ENCODE measurements at regions not wholly inside any gene's neighbourhood (a gene's known extent, or its start where the extent isn't known, plus 50 kb on each side); places are given as distances from the start of the nearest gene placed in this dataset.

DNA sequence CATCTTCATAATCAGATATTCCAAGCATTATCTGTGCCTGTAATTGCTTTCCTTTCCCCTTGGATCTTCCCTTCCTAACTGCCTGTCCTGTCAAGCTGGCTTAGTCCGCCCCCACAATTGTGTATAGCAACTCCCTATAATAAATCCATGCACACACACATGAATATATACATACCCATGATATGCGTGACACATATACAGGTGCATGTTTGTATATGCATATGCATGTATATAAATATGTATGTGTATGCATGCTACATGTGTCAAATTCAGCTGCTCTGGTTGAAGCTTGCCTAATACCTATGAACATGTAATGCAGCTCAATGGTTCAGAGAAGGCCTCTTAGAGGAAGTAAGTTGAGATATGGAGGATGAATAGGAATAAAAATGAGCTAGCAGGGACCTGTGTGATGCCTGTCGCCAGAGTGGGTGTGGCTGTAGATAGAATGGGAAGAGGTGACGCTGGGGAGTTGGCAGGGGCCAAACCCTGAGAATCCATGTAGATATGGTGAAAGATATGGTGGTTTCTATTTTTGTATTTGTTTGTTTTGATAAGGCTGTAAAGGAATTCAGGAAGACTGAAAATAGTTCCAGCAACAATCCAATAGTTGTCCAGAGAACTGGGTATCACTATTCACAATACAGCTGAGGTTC lies 595.0 kb upstream of the BOD1L1 start:
- Mint-ChIP-seq H3K36me3 (ENCODE audit: low read depth) (no peaks in the 10 kb centered on the region), H3K4me1 (no peaks in the 10 kb centered on the region), H3K4me3 (no peak overlapping the region), H3K27me3 (no peaks in the 10 kb centered on the region), H3K27ac (no peak overlapping the region), H3K9me3 (peaks cover 3% of the 10 kb centered on the region)
- no peak for ATAC-seq (replicated peaks)

DNA sequence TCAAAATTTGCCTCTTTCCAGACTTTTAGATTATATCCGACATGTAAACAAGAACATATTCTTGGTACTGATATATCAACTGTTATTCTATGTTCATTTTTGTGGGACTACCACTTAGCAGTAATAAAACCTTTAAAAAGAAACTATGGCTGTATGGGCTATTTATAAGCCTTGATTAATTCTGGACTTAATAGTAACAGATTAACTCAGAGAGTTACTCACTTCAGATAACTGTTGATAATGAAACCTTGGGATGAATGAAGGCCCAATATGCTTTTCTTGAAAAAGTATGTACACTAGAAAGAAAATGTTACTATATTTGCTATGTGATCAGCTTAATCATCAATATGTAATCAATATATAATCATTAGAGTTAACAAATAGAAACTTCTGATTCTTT lies 595.9 kb upstream of the BOD1L1 start:
- H3K27me3 Mint-ChIP-seq: no peaks in the 10 kb centered on the region
- no peaks in the 10 kb centered on the region for H3K36me3 Mint-ChIP-seq (ENCODE audit: low read depth)
- H3K9me3 Mint-ChIP-seq: peaks cover 3% of the 10 kb centered on the region
- H3K4me3 Mint-ChIP-seq: no peak overlapping the region
- no peak for ATAC-seq (replicated peaks)
- no peaks in the 10 kb centered on the region for H3K4me1 Mint-ChIP-seq
- H3K27ac Mint-ChIP-seq: no peak overlapping the region

DNA sequence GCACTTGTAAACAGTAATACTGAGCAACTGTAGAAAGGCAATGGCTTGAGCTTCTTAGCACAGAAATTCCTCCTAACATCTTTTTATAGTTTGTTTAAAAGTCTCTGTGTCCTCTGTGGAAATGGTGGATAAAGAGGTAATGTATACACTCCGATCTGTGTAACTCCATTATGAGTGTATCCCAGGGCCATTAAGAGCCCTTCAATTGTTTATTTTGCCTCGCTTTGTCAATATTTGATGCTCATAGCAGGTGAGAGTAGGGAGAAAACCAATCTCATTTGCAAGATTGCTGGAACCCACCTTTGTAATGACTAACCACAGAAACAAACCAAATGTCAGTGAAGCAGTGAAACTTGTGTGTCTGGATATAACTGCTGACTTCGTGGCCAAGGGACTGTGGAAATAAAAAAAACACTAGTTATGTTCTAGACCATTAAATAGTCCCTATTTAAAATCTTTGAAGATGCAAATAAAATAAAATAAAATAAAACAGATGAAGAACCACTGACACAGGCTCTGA lies 598.2 kb upstream of the BOD1L1 start:
- Mint-ChIP-seq H3K36me3 (ENCODE audit: low read depth) (no peaks in the 10 kb centered on the region), H3K27me3 (no peaks in the 10 kb centered on the region), H3K27ac (no peak overlapping the region)

DNA sequence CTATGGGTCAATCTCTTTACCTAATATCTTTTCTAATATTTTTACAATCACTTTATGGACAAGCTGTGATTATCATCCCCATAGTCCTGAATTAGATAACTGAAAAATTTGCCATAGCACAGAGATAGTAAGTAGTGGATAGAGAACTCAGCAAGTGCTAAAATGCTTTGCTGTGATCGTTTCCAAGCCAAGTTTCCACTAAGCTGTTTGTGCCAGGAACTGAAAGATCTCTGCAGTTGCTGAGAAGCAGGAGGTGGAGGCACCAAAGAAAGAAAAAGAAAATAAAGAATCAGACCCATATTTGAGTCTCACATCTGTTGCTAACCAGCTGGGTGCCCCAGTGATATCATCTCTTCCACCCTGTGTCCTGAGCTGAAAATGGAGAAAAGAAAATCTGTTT lies 605.6 kb upstream of the BOD1L1 start:
- ATAC-seq (replicated peaks): no peak
- no peaks in the 10 kb centered on the region for H3K27me3 Mint-ChIP-seq
- no peaks in the 10 kb centered on the region for H3K36me3 Mint-ChIP-seq (ENCODE audit: low read depth)
- H3K27ac Mint-ChIP-seq: no peak overlapping the region
- H3K4me3 Mint-ChIP-seq: no peak overlapping the region
- H3K9me3 Mint-ChIP-seq: no peaks in the 10 kb centered on the region
- H3K4me1 Mint-ChIP-seq: no peaks in the 10 kb centered on the region

More for the DNA sequence above, 598.2 kb upstream of the BOD1L1 start:
- Mint-ChIP-seq H3K4me3 (no peak overlapping the region), H3K9me3 (peaks cover 3% of the 10 kb centered on the region), H3K4me1 (no peaks in the 10 kb centered on the region)
- no peak for ATAC-seq (replicated peaks)

DNA sequence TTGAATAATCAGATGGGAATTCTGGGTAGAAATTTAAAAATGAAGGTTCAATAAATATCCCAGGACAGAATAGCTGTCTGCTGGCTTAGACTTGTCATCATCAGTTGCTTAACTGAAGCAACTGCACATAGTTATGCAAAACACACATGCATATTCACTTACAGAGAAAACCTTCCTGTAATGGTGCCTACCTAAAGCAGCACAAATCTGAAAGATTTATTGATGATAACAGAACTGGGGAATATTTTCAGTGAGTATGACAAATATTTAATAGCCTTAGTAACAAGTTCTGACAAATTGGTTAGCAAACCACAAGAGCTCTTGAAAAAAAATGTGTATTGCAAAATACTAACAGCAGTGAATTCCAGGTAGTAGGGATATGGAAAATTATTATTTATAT lies 606.8 kb upstream of the BOD1L1 start:
- H3K27ac Mint-ChIP-seq: no peak overlapping the region
- no peaks in the 10 kb centered on the region for H3K4me1 Mint-ChIP-seq
- no peak overlapping the region for H3K4me3 Mint-ChIP-seq
- no peak for ATAC-seq (replicated peaks)
- H3K9me3 Mint-ChIP-seq: no peaks in the 10 kb centered on the region
- no peaks in the 10 kb centered on the region for H3K36me3 Mint-ChIP-seq (ENCODE audit: low read depth)
- no peaks in the 10 kb centered on the region for H3K27me3 Mint-ChIP-seq

DNA sequence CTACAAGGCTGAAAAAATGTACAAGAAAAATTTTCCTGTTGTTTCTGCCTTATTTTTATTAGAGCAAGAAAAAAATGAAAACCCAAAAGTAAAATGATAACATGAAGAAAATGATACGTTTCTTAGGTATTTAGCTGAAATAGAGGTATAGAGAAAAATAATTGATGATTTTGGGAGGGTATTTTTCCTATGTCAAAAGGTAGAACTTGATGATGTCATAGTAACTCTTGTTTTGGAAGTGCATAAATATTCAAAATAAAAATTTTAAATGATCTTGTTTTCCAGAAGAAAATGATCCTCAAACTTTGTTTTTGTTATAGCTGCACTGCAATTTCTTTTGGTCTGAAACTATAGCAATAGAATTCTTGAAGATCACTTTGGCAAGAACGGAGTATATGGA lies 608.8 kb upstream of the BOD1L1 start:
- ATAC-seq (replicated peaks): no peak
- no peak overlapping the region for H3K27ac Mint-ChIP-seq
- H3K36me3 Mint-ChIP-seq (ENCODE audit: low read depth): no peaks in the 10 kb centered on the region
- no peaks in the 10 kb centered on the region for H3K4me1 Mint-ChIP-seq
- no peaks in the 10 kb centered on the region for H3K9me3 Mint-ChIP-seq
- no peak overlapping the region for H3K4me3 Mint-ChIP-seq
- H3K27me3 Mint-ChIP-seq: no peaks in the 10 kb centered on the region

DNA sequence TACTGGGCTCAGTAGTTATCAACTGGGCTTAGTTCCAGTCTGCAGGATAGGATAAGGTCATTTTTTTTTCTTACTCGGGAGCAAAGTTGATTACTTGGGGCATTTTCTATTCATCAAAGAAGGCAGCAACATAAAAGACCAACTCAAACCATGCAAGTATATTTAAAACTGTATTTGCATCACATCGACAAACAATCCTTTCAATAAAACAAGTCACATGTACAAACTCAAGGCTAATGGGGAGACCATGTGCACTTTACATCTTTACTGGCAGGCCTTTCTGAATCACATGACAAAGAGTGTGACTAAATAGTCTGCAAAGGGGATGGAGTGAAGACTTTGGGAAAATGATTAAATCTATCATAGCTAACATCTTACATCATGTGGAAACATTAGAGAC lies 610.4 kb upstream of the BOD1L1 start:
- Mint-ChIP-seq H3K4me3 (no peak overlapping the region), H3K9me3 (no peaks in the 10 kb centered on the region), H3K27ac (no peak overlapping the region), H3K27me3 (no peaks in the 10 kb centered on the region), H3K4me1 (no peaks in the 10 kb centered on the region), H3K36me3 (ENCODE audit: low read depth) (no peaks in the 10 kb centered on the region)
- ATAC-seq (replicated peaks): no peak

DNA sequence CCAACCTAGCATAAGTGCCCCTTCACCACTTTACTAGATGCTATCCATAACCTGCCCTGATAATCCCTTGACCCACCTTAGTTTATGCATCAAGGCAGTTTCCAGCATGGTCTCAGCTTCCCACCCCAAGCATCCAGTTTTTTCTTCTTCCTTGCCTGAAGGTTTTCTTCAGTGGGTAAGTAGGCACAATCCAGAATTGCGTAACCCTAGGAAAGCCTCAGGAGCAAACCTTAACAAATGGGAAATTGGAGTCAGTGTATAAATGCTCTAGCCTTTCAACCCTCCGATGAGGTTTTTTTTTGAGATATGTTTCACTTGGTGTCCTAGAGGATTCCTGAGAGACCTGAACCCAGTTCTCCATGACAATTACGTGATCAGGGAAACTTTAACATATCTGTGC lies 614.0 kb upstream of the BOD1L1 start:
- Mint-ChIP-seq H3K4me3 (no peak overlapping the region), H3K4me1 (no peaks in the 10 kb centered on the region), H3K27ac (no peak overlapping the region), H3K27me3 (no peaks in the 10 kb centered on the region), H3K9me3 (no peaks in the 10 kb centered on the region), H3K36me3 (ENCODE audit: low read depth) (no peaks in the 10 kb centered on the region)
- no peak for ATAC-seq (replicated peaks)

DNA sequence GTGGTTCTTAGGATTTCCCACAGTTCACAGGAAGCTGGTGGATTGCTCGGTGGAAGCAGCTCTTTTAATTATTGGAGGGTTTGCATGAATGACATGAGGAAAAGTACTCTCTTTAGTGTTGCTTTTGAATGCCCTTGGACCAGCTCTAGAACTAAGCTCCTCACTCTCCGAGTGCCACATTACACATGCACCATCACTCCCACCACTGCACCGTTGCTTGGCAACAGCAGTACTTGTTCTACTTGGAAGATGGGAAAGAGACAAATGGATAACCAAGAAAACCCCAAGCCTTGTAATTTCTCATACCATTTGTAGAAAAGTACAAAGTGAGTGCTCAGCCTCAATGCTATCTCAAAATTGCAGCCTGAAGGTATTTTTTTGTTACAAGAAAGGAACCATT lies 620.2 kb upstream of the BOD1L1 start:
- no peaks in the 10 kb centered on the region for H3K36me3 Mint-ChIP-seq (ENCODE audit: low read depth)

DNA sequence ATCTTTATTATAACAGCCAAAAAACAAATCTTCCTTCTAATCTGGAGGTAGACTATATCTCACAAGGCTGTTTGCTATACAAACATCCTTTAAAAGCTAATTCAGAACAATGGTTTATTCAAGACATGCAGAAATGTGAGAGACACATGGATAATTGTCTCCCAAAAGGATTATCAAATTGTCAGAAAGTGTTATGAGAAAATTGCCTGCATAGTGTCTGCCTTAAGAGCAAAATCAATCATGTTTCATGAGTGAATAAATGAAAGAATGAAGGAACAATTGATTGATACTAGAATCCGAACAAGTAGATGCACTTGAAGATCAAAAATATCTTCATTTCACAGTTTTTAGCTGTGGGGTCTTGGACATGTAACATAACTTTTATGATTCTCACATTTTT lies 621.7 kb upstream of the BOD1L1 start:
- no peak for ATAC-seq (replicated peaks)
- Mint-ChIP-seq H3K9me3 (peaks cover 5% of the 10 kb centered on the region), H3K4me3 (no peak overlapping the region), H3K27me3 (no peaks in the 10 kb centered on the region), H3K27ac (no peak overlapping the region), H3K4me1 (no peaks in the 10 kb centered on the region), H3K36me3 (ENCODE audit: low read depth) (no peaks in the 10 kb centered on the region)

More for the DNA sequence above, 620.2 kb upstream of the BOD1L1 start:
- no peak overlapping the region for H3K4me3 Mint-ChIP-seq
- no peaks in the 10 kb centered on the region for H3K4me1 Mint-ChIP-seq
- H3K27me3 Mint-ChIP-seq: no peaks in the 10 kb centered on the region
- ATAC-seq (replicated peaks): no peak
- peaks cover 2% of the 10 kb centered on the region for H3K9me3 Mint-ChIP-seq
- H3K27ac Mint-ChIP-seq: no peak overlapping the region

DNA sequence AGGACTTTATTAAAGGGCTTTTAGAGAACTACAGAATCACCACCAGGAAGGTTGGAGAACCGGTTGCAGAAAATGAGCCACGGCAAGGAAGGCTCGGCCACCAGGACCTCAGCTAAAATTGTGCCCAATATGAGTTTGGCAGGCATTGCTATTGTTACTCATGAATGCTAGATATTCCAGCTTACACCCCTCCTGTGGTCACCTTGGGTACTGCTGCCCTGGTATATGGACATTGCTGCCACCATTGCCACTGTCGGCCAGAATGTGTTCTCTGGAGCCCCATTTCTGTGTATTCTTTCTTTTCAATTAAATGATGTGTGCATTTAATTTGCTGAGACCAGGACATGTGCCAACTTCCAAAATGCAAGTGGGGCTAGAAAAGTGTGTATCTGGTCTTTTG lies 626.7 kb upstream of the BOD1L1 start:
- no peaks in the 10 kb centered on the region for H3K27me3 Mint-ChIP-seq
- H3K27ac Mint-ChIP-seq: no peak overlapping the region
- no peaks in the 10 kb centered on the region for H3K4me1 Mint-ChIP-seq
- H3K36me3 Mint-ChIP-seq (ENCODE audit: low read depth): no peaks in the 10 kb centered on the region
- peaks cover 5% of the 10 kb centered on the region for H3K9me3 Mint-ChIP-seq
- H3K4me3 Mint-ChIP-seq: no peak overlapping the region
- no peak for ATAC-seq (replicated peaks)

DNA sequence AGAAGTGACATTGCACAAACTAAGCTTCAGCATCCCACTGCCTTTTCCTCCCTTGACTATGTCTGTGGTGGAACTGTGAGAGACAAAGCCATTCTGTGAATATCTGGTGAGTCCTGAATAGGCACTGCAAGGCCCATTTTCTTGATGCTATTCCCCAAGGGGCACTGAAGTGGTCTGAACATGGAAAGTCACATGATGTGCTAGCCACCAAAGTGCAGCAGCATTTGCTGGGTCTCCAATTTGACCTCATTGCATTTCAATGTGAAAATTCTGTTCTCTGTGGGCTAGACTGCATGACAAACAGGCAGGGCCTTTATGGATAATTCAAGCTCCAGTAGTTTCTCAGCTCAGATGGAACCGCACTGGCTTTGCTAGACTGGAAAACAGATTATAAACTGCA lies 627.4 kb upstream of the BOD1L1 start:
- Mint-ChIP-seq H3K27me3 (no peaks in the 10 kb centered on the region), H3K4me1 (no peaks in the 10 kb centered on the region), H3K27ac (no peak overlapping the region), H3K4me3 (no peak overlapping the region), H3K9me3 (peaks cover 5% of the 10 kb centered on the region), H3K36me3 (ENCODE audit: low read depth) (no peaks in the 10 kb centered on the region)
- no peak for ATAC-seq (replicated peaks)

DNA sequence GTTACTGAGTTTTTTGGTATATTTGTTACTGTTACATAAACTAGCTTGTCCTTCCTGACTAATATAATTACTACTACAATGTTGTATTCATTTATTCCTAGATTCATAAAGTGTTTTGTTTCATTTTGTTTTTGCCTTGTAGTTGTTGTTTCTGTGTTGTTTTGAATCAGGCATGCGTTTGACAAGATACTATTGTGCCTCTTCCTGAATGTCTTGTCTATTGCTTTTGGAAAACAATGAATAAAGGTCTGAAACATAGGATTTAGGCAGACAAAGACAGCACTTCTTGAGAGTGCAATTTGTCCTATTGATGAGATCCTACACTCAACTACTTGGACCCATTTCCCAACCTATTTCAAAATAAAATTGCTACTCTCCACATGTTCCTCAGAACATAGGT lies 630.4 kb upstream of the BOD1L1 start:
- no peaks in the 10 kb centered on the region for H3K27me3 Mint-ChIP-seq
- H3K27ac Mint-ChIP-seq: no peak overlapping the region
- peaks cover 2% of the 10 kb centered on the region for H3K9me3 Mint-ChIP-seq
- no peaks in the 10 kb centered on the region for H3K4me1 Mint-ChIP-seq
- no peak overlapping the region for H3K4me3 Mint-ChIP-seq
- ATAC-seq (replicated peaks): no peak
- H3K36me3 Mint-ChIP-seq (ENCODE audit: low read depth): no peaks in the 10 kb centered on the region

DNA sequence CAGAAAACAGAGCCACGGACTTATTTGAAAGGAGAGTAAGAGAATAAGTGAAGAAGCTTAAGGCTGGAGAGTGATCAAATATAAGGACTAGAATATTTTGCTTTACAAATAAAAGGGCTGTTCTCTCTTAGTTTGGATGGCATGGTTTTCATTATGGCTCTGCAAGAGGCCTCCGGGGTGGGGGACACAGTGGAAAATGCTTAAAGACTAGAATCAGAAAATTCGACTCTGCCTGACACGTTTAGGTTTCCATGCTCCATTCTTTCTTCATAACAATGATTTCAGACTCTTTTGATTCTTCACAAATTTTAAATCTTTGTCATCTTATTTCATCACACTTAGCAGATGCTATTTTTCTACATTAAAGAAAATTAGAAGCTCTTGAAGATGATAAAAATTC lies 632.4 kb upstream of the BOD1L1 start:
- no peak overlapping the region for H3K27ac Mint-ChIP-seq
- no peak overlapping the region for H3K4me3 Mint-ChIP-seq
- H3K27me3 Mint-ChIP-seq: no peaks in the 10 kb centered on the region
- ATAC-seq (replicated peaks): no peak
- H3K9me3 Mint-ChIP-seq: no peaks in the 10 kb centered on the region
- no peaks in the 10 kb centered on the region for H3K4me1 Mint-ChIP-seq
- no peaks in the 10 kb centered on the region for H3K36me3 Mint-ChIP-seq (ENCODE audit: low read depth)

DNA sequence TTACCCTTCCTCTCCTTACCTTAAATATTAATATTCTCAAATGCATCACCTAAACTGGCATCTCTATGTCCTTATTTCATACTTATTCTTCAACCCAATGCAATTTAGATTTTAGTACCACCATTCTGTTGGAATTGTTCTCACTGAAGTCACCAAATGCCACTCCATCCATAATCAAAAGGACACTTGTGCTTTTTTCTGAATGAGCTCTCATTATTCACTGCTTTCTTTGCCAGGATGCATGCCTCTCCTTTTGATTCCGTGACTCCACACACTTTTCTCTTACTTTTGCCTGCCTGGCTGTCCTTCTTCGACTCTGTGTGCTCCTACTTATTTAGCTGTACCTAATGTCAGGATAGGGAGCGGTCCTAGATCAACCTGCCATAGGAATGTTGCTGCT lies 633.1 kb upstream of the BOD1L1 start:
- Mint-ChIP-seq H3K36me3 (ENCODE audit: low read depth) (no peaks in the 10 kb centered on the region), H3K9me3 (no peaks in the 10 kb centered on the region), H3K4me1 (no peaks in the 10 kb centered on the region), H3K27ac (no peak overlapping the region), H3K27me3 (no peaks in the 10 kb centered on the region), H3K4me3 (no peak overlapping the region)
- no peak for ATAC-seq (replicated peaks)

DNA sequence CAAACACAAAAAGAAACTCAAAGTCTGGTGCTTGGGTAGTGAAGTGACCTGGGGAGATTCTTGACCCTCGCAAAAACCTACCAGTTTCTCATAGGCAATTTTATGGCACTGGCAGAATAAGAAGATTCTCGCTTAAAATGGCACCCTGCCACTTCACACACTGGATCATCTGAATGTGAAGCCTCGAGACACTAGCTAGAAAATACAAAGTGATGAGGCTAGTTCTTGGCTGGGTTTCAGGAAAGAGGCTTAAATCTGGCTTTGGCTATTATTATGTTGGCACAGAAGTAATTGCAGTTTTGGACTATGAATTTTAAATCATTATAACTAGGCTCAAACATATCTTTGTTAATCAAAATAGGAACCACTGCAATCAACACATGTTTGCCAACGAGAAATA lies 634.7 kb upstream of the BOD1L1 start:
- Mint-ChIP-seq H3K36me3 (ENCODE audit: low read depth) (no peaks in the 10 kb centered on the region), H3K4me3 (no peak overlapping the region), H3K27me3 (peaks cover under 1% of the 10 kb centered on the region), H3K4me1 (no peaks in the 10 kb centered on the region), H3K9me3 (no peaks in the 10 kb centered on the region), H3K27ac (no peak overlapping the region)
- no peak for ATAC-seq (replicated peaks)

Measured in activated T-helper 17 cell treated with anti-CD3 and anti-CD28 coated beads, Interleukin-2, amount 50 U/mL, for 72 hours (primary cell).